WTC11 (cell line): ENCODE measurements at regions not wholly inside any gene's neighbourhood (a gene's known extent, or its start where the extent isn't known, plus 50 kb on each side); places are given as distances from the start of the nearest gene placed in this dataset.

Experiments used
- ATAC-seq: fragments of 200-7000 bp; cut with Tn5 transposase; 2 replicates; pipeline ENCODE4 v1.10.0; 2021; ENCODE audit warnings: mild to moderate bottlenecking, moderate library complexity
- CTCF ChIA-PET: fragments of 300-600 bp; sonication (Branson Sonifier 250); formaldehyde crosslinking; loops from one replicate; lab custom pipeline; 2021; ENCODE audit warnings: antibody characterized with exemption; lab: Charles Lee
- POLR2A ChIA-PET: fragments of 350-600 bp; sonication (Branson Sonifier 250); formaldehyde crosslinking; loops from one replicate; lab custom pipeline; 2021; ENCODE audit warnings: antibody characterized with exemption; lab: Charles Lee
- DNase-seq: peaks from one replicate; pipeline ENCODE4 v3.0.0; 2021; ENCODE audit warnings: low spot score
- H3K27ac Mint-ChIP-seq: 2 replicates; pipeline ENCODE4 v1.8.0; 2021; ENCODE audit warnings: mixed read lengths
- H3K27me3 Mint-ChIP-seq: 2 replicates; pipeline ENCODE4 v1.8.0; 2021; ENCODE audit warnings: low read depth, mild to moderate bottlenecking, moderate library complexity, mixed read lengths
- H3K36me3 Mint-ChIP-seq: 2 replicates; pipeline ENCODE4 v1.8.0; 2021; ENCODE audit warnings: mixed read lengths
- H3K4me1 Mint-ChIP-seq: 2 replicates; pipeline ENCODE4 v1.8.0; 2022; ENCODE audit warnings: mixed read lengths
- H3K4me3 Mint-ChIP-seq: 2 replicates; pipeline ENCODE4 v1.8.0; 2021; ENCODE audit warnings: mild to moderate bottlenecking, moderate library complexity, mixed read lengths
- H3K9me3 Mint-ChIP-seq: 2 replicates; pipeline ENCODE4 v1.8.0; 2021; ENCODE audit warnings: mixed read lengths
- ARID4B ChIP-seq: sonication (generic); formaldehyde crosslinking; IDR thresholded peaks from 2 replicates; pipeline ENCODE4 v1.8.0; 2023; ENCODE audit warnings: missing genetic modification reagents, mild to moderate bottlenecking, borderline replicate concordance
- CBFB ChIP-seq: sonication (generic); formaldehyde crosslinking; IDR thresholded peaks from 2 replicates; pipeline ENCODE4 v1.8.1; 2022; ENCODE audit warnings: mild to moderate bottlenecking, low read depth, missing genetic modification reagents
- CREB1 ChIP-seq: sonication (generic); formaldehyde crosslinking; IDR thresholded peaks from 2 replicates; pipeline ENCODE4 v1.8.0; 2023; ENCODE audit warnings: mild to moderate bottlenecking, missing genetic modification reagents
- E2F1 ChIP-seq: sonication (generic); formaldehyde crosslinking; IDR thresholded peaks from 2 replicates; pipeline ENCODE4 v1.8.0; 2022; ENCODE audit warnings: mild to moderate bottlenecking, missing genetic modification reagents
- ELF4 ChIP-seq: sonication (generic); formaldehyde crosslinking; IDR thresholded peaks from 2 replicates; pipeline ENCODE4 v1.8.1; 2022; ENCODE audit warnings: low read depth, mild to moderate bottlenecking, moderate library complexity, missing genetic modification reagents
- FOXP1 ChIP-seq: sonication (generic); formaldehyde crosslinking; IDR thresholded peaks from 2 replicates; pipeline ENCODE4 v1.8.0; 2022; ENCODE audit warnings: missing genetic modification reagents, mild to moderate bottlenecking, moderate library complexity, borderline replicate concordance
- FOXP4 ChIP-seq: sonication (generic); formaldehyde crosslinking; IDR thresholded peaks from 2 replicates; pipeline ENCODE4 v1.8.0; 2022; ENCODE audit warnings: mild to moderate bottlenecking, missing genetic modification reagents
- JAZF1 ChIP-seq: fragments of 250-450 bp; sonication (Bioruptor Pico); IDR thresholded peaks from 2 replicates; pipeline ENCODE4 v1.9.0; 2021; ENCODE audit warnings: moderate library complexity, mild to moderate bottlenecking, inconsistent platforms
- MAX ChIP-seq: sonication (generic); formaldehyde crosslinking; IDR thresholded peaks from 2 replicates; pipeline ENCODE4 v1.8.0; 2022; ENCODE audit warnings: mild to moderate bottlenecking, missing genetic modification reagents
- MYBL2 ChIP-seq: sonication (generic); formaldehyde crosslinking; IDR thresholded peaks from 2 replicates; pipeline ENCODE4 v1.8.1; 2023; ENCODE audit warnings: mild to moderate bottlenecking, moderate library complexity, missing genetic modification reagents
- NFYB ChIP-seq: sonication (generic); formaldehyde crosslinking; conservative IDR thresholded peaks from 2 replicates; pipeline ENCODE4 v1.8.0; 2022; ENCODE audit warnings: low read depth, missing genetic modification reagents
- PRRX2 ChIP-seq: fragments of 250-450 bp; sonication (Bioruptor Pico); IDR thresholded peaks from 2 replicates; pipeline ENCODE4 v1.8.0; 2021; ENCODE audit warnings: mild to moderate bottlenecking
- SP1 ChIP-seq: sonication (generic); formaldehyde crosslinking; conservative IDR thresholded peaks from 2 replicates; pipeline ENCODE4 v1.8.1; 2022; ENCODE audit warnings: missing genetic modification reagents
- TEAD1 ChIP-seq: sonication (generic); formaldehyde crosslinking; IDR thresholded peaks from 2 replicates; pipeline ENCODE4 v1.8.0; 2022; ENCODE audit warnings: mild to moderate bottlenecking, missing genetic modification reagents
- ZBTB21 ChIP-seq: sonication (generic); formaldehyde crosslinking; IDR thresholded peaks from 2 replicates; pipeline ENCODE4 v1.8.1; 2023; ENCODE audit warnings: mild to moderate bottlenecking, missing genetic modification reagents, borderline replicate concordance
- ZNF138 ChIP-seq: sonication (generic); formaldehyde crosslinking; conservative IDR thresholded peaks from 2 replicates; pipeline ENCODE4 v1.8.1; 2022; ENCODE audit warnings: mild to moderate bottlenecking, moderate library complexity, missing genetic modification reagents
- ZNF317 ChIP-seq: sonication (generic); formaldehyde crosslinking; IDR thresholded peaks from 2 replicates; pipeline ENCODE4 v1.8.1; 2023; ENCODE audit warnings: low read depth, mild to moderate bottlenecking, moderate library complexity, missing genetic modification reagents, borderline replicate concordance
- ZNF396 ChIP-seq: fragments of 250-450 bp; sonication (Bioruptor Pico); IDR thresholded peaks from 2 replicates; pipeline ENCODE4 v1.8.0; 2021; ENCODE audit warnings: mild to moderate bottlenecking, moderate library complexity, borderline replicate concordance
- ZNF423 ChIP-seq: fragments of 250-450 bp; sonication (Bioruptor Pico); IDR thresholded peaks from 2 replicates; pipeline ENCODE4 v2.1.2; 2022; ENCODE audit warnings: mild to moderate bottlenecking, moderate library complexity
- ZSCAN18 ChIP-seq: fragments of 250-450 bp; sonication (Bioruptor Pico); IDR thresholded peaks from 2 replicates; pipeline ENCODE4 v2.1.2; 2022; ENCODE audit warnings: mild to moderate bottlenecking, moderate library complexity

GRCh38 chr6:84547341-84547801 lies 217.0 kb downstream of the TBX18 start:
- no peak for ATAC-seq
- Mint-ChIP-seq H3K4me1 (no peaks in the 10 kb centered on the region), H3K4me3 (no peak overlapping the region), H3K27me3 (no peaks in the 10 kb centered on the region), H3K36me3 (no peaks in the 10 kb centered on the region), H3K27ac (no peak overlapping the region), H3K9me3 (peaks cover 19% of the 10 kb centered on the region; the same call in 1 of the 2 replicates)
- ChIA-PET POLR2A (no interaction called here), CTCF (interaction anchor here (0.6 kb wide), 1 partner anchor 122 kb away, joined by 4 read pairs; no protein-coding TSS in a partner anchor)
- no peak for TF ChIP-seq NFYB
- no peak for TF ChIP-seq MAX (CRISPR knock-in tag)
- no peak for TF ChIP-seq TEAD1 (CRISPR knock-in tag)
- no peak for TF ChIP-seq ZNF138 (CRISPR knock-in tag)
- no peak for TF ChIP-seq ZBTB21
- no peak for TF ChIP-seq CBFB
- TF ChIP-seq ZNF423: no peak
- no peak for TF ChIP-seq ZSCAN18 (CRISPR knock-in tag)
- no peak for TF ChIP-seq CREB1 (CRISPR knock-in tag)
- TF ChIP-seq ZNF396: no peak
- TF ChIP-seq ELF4: no peak
- TF ChIP-seq E2F1: no peak
- no peak for TF ChIP-seq ZNF317 (CRISPR knock-in tag)
- no peak for TF ChIP-seq JAZF1
- TF ChIP-seq FOXP4: no peak
- no peak for DNase-seq

GRCh38 chr6:84546427-84546914 lies 217.9 kb downstream of the TBX18 start:
- H3K4me1 Mint-ChIP-seq: no peaks in the 10 kb centered on the region
- ChIA-PET POLR2A (no interaction called here), CTCF (interaction anchor here (0.5 to 0.8 kb wide), 3 partner anchors 23 to 125 kb away, joined by 3 to 5 read pairs (median 4); no protein-coding TSS in a partner anchor)
- peaks cover 2% of the 10 kb centered on the region; the same call in 1 of the 2 replicates for H3K36me3 Mint-ChIP-seq
- TF ChIP-seq MYBL2 (CRISPR knock-in tag) (no peak), ARID4B (CRISPR knock-in tag) (no peak), E2F1 (no peak), PRRX2 (CRISPR knock-in tag) (no peak), NFYB (no peak), SP1 (CRISPR knock-in tag) (no peak), FOXP1 (CRISPR knock-in tag) (no peak)
- ATAC-seq: no peak
- no peak for DNase-seq
- H3K27me3 Mint-ChIP-seq: no peaks in the 10 kb centered on the region; the same call in 1 of the 2 replicates
- no peak overlapping the region for H3K4me3 Mint-ChIP-seq
- peaks cover 26% of the 10 kb centered on the region for H3K9me3 Mint-ChIP-seq
- H3K27ac Mint-ChIP-seq: no peak overlapping the region
